NCI-H446 treated with DMSO at 0.1 percent for 48 hours (cell line): ENCODE measurements at regions not wholly inside any gene's neighbourhood (a gene's known extent, or its start where the extent isn't known, plus 50 kb on each side); places are given as distances from the start of the nearest gene placed in this dataset.

Source experiments
- DNase-seq: peaks from one replicate; lab custom pipeline; 2025; lab: John Stamatoyannopoulos, UW

- DNase-seq: no peak
Observed at GRCh38 chr10:121099181-121099580, 248.0 kb downstream of the WDR11 start.

GRCh38 chr10:121099592-121099991 lies 248.4 kb downstream of the WDR11 start:
- DNase-seq: no peak

- no peak for DNase-seq
Observed at GRCh38 chr10:121101561-121101960, 250.4 kb downstream of the WDR11 start.

GRCh38 chr10:121102706-121103105 lies 251.5 kb downstream of the WDR11 start:
- no peak for DNase-seq

GRCh38 chr10:121104476-121105111 lies 253.4 kb downstream of the WDR11 start:
- DNase-seq: no peak

- DNase-seq: no peak
Observed at GRCh38 chr10:121106611-121107010, 255.4 kb downstream of the WDR11 start.

- DNase-seq: no peak
Observed at GRCh38 chr10:121108051-121108450, 256.9 kb downstream of the WDR11 start.

GRCh38 chr10:121110369-121110768 lies 259.2 kb downstream of the WDR11 start:
- no peak for DNase-seq

- no peak for DNase-seq
Observed at GRCh38 chr10:121112136-121112535, 261.0 kb downstream of the WDR11 start.

- DNase-seq: peak; percentile 32
Observed at GRCh38 chr10:121112579-121113384, 261.6 kb downstream of the WDR11 start.

GRCh38 chr10:121113385-121113696 lies 262.2 kb downstream of the WDR11 start:
- DNase-seq: no peak

- no peak for DNase-seq
Observed at GRCh38 chr10:121113911-121114310, 262.7 kb downstream of the WDR11 start.

GRCh38 chr10:121115154-121115553 lies 264.0 kb downstream of the WDR11 start:
- no peak for DNase-seq

GRCh38 chr10:121121462-121121861 lies 270.3 kb downstream of the WDR11 start:
- DNase-seq: no peak

- no peak for DNase-seq
Observed at GRCh38 chr10:121127151-121127906, 276.2 kb downstream of the WDR11 start.

GRCh38 chr10:121128164-121128563 lies 277.0 kb downstream of the WDR11 start:
- no peak for DNase-seq

- no peak for DNase-seq
Observed at GRCh38 chr10:121129266-121129665, 278.1 kb downstream of the WDR11 start.

GRCh38 chr10:121130382-121130781 lies 279.2 kb downstream of the WDR11 start:
- no peak for DNase-seq

- no peak for DNase-seq
Observed at GRCh38 chr10:121131014-121131413, 279.9 kb downstream of the WDR11 start.

GRCh38 chr10:121131426-121132265 lies 280.5 kb downstream of the WDR11 start:
- no peak for DNase-seq

GRCh38 chr10:121132273-121132672 lies 281.1 kb downstream of the WDR11 start:
- DNase-seq: no peak

- DNase-seq: no peak
Observed at GRCh38 chr10:121133901-121134300, 282.7 kb downstream of the WDR11 start.
